ENCODE measurements at regions not wholly inside any gene's neighbourhood (a gene's known extent, or its start where the extent isn't known, plus 50 kb on each side); places are given as distances from the start of the nearest gene placed in this dataset.

GRCh38 chr5:10125116-10125515 is 124.6 kb downstream of the ATPSCKMT start:
- no peak for TF ChIP-seq ZFP3 (CRISPR knock-in tag; IDR thresholded peaks at IDR 0.05)
- no peak for TF ChIP-seq CREB5 (CRISPR knock-in tag; IDR thresholded peaks at IDR 0.05; ENCODE audit: low read depth)
- no peak for TF ChIP-seq OSR1 (CRISPR knock-in tag; IDR thresholded peaks at IDR 0.05)
- TF ChIP-seq ZNF565 (CRISPR knock-in tag; conservative IDR thresholded peaks at IDR 0.05; ENCODE audit: low read depth), result no peak

Data from SK-N-SH treated with all-trans-retinoic acid at 6 μM for 48 hours (cell line).